MM.1S (cell line): ENCODE measurements at regions not wholly inside any gene's neighbourhood (a gene's known extent, or its start where the extent isn't known, plus 50 kb on each side); places are given as distances from the start of the nearest gene placed in this dataset.

Experiments
- DNase-seq: peaks from one replicate; pipeline ENCODE4 v3.0.0-alpha.2; 2015
- H2AFZ ChIP-seq: fragments of 300-600 bp; sonication (generic); 2 replicates; pipeline ENCODE4 v1.6.0; 2016; ENCODE audit warnings: antibody characterized with exemption, low read length
- H3F3A ChIP-seq: fragments of 300-600 bp; sonication (generic); 2 replicates; pipeline ENCODE4 v1.6.1; 2016; ENCODE audit warnings: mild to moderate bottlenecking, antibody characterized with exemption, low read length, moderate library complexity, mixed read lengths; ENCODE audit not compliant: insufficient read depth
- H3K27ac ChIP-seq: fragments of 300-600 bp; sonication (generic); 2 replicates; pipeline ENCODE4 v1.5.1; 2016; ENCODE audit warnings: mild to moderate bottlenecking, low read length
- H3K27me3 ChIP-seq: fragments of 300-600 bp; sonication (generic); replicated peaks from 2 replicates; pipeline ENCODE4 v1.6.0; 2016; ENCODE audit warnings: low read length; ENCODE audit not compliant: insufficient read depth
- H3K36me3 ChIP-seq: fragments of 300-600 bp; sonication (generic); replicated peaks from 2 replicates; pipeline ENCODE4 v1.6.1; 2016; ENCODE audit warnings: mild to moderate bottlenecking, low read length, mixed read lengths; ENCODE audit not compliant: insufficient read depth
- H3K4me1 ChIP-seq: fragments of 300-600 bp; sonication (generic); 2 replicates; pipeline ENCODE4 v1.6.1; 2016; ENCODE audit warnings: low read length, mixed read lengths
- H3K4me2 ChIP-seq: fragments of 300-600 bp; sonication (generic); 2 replicates; pipeline ENCODE4 v1.6.0; 2016; ENCODE audit warnings: low read depth, low read length
- H3K4me3 ChIP-seq: fragments of 300-600 bp; sonication (generic); 2 replicates; pipeline ENCODE4 v1.5.1; 2016; ENCODE audit warnings: low read length, mixed read lengths
- H3K79me2 ChIP-seq: fragments of 300-600 bp; sonication (generic); 2 replicates; pipeline ENCODE4 v1.6.1; 2016; ENCODE audit warnings: mixed run types, low read length, mixed read lengths
- H3K9ac ChIP-seq: fragments of 300-600 bp; sonication (generic); 2 replicates; pipeline ENCODE4 v1.6.1; 2016; ENCODE audit warnings: low read length, mixed read lengths
- H3K9me2 ChIP-seq: fragments of 300-600 bp; sonication (generic); replicated peaks from 2 replicates; pipeline ENCODE4 v1.6.1; 2016; ENCODE audit warnings: mild to moderate bottlenecking, low read length, mixed read lengths; ENCODE audit not compliant: insufficient read depth
- H3K9me3 ChIP-seq: fragments of 300-600 bp; sonication (generic); replicated peaks from 2 replicates; pipeline ENCODE4 v1.6.1; 2016; ENCODE audit warnings: mild to moderate bottlenecking, low read length, mixed read lengths; ENCODE audit not compliant: insufficient read depth
- H4K20me1 ChIP-seq: fragments of 300-600 bp; sonication (generic); 2 replicates; pipeline ENCODE4 v1.6.1; 2016; ENCODE audit warnings: mild to moderate bottlenecking, low read length, moderate library complexity, mixed read lengths; ENCODE audit not compliant: insufficient read depth
- CTCF ChIP-seq: fragments of 300-600 bp; sonication (generic); IDR thresholded peaks from 2 replicates; pipeline ENCODE4 v1.5.1; 2016; ENCODE audit warnings: antibody characterized with exemption, low read length, mixed read lengths
- EZH2 ChIP-seq: fragments of 300-600 bp; sonication (generic); optimal IDR thresholded peaks from 2 replicates; pipeline ENCODE3; 2017; ENCODE audit warnings: low read depth, mild to moderate bottlenecking, antibody characterized with exemption, low read length, mixed read lengths
- EZH2phosphoT487 ChIP-seq: fragments of 300-600 bp; sonication (generic); IDR thresholded peaks from 2 replicates; pipeline ENCODE4 v1.6.1; 2018; ENCODE audit warnings: antibody characterized with exemption, low read length

- no peaks in the 10 kb centered on the region for H3F3A ChIP-seq
- H3K4me3 ChIP-seq = peak overlapping the region; percentile 42
- no peaks in the 10 kb centered on the region for H3K27me3 ChIP-seq
- H3K79me2 ChIP-seq = peaks cover 61% of the 10 kb centered on the region
- H3K9me2 ChIP-seq = no peaks in the 10 kb centered on the region
- no peaks in the 10 kb centered on the region for H3K36me3 ChIP-seq
- H2AFZ ChIP-seq = no peak overlapping the region
- no peaks in the 10 kb centered on the region for H3K4me1 ChIP-seq
- H3K9ac ChIP-seq = peak overlapping the region; percentile 59; the same call in 1 of the 2 replicates
- H4K20me1 ChIP-seq = no peaks in the 10 kb centered on the region
- TF ChIP-seq EZH2 (no peak), EZH2phosphoT487 (no peak), CTCF (no peak)
- no peak for DNase-seq
- H3K9me3 ChIP-seq = no peaks in the 10 kb centered on the region
- peak overlapping the region; percentile 47; the same call in 1 of the 2 replicates for H3K27ac ChIP-seq
- H3K4me2 ChIP-seq = peak overlapping the region; percentile 62
Observed at GRCh38 chr18:41630232-41630886, 324.7 kb upstream of the PIK3C3 start.

GRCh38 chr18:41624460-41624859 lies 330.6 kb upstream of the PIK3C3 start:
- TF ChIP-seq CTCF (no peak), EZH2phosphoT487 (no peak), EZH2 (no peak)
- Histone ChIP-seq H3K9me2 (no peaks in the 10 kb centered on the region), H3K4me2 (no peak overlapping the region), H3K9ac (no peak overlapping the region), H3K4me3 (no peak overlapping the region), H3K27ac (no peak overlapping the region), H4K20me1 (no peaks in the 10 kb centered on the region), H3F3A (no peaks in the 10 kb centered on the region), H3K27me3 (no peaks in the 10 kb centered on the region), H3K4me1 (no peaks in the 10 kb centered on the region), H2AFZ (no peak overlapping the region), H3K79me2 (peaks cover 68% of the 10 kb centered on the region), H3K9me3 (no peaks in the 10 kb centered on the region), H3K36me3 (no peaks in the 10 kb centered on the region)
- DNase-seq = no peak

- no peak for DNase-seq
Observed at GRCh38 chr18:41621177-41621576, 333.9 kb upstream of the PIK3C3 start.

More at GRCh38 chr18:41621177-41621576, 333.9 kb upstream of the PIK3C3 start:
- Histone ChIP-seq H3K4me3 (no peak overlapping the region), H3K9ac (no peak overlapping the region), H3K27me3 (no peaks in the 10 kb centered on the region), H3K27ac (no peak overlapping the region), H3K79me2 (peaks cover 47% of the 10 kb centered on the region), H3K9me2 (no peaks in the 10 kb centered on the region), H3K9me3 (no peaks in the 10 kb centered on the region), H3K4me2 (no peak overlapping the region), H3K4me1 (no peaks in the 10 kb centered on the region), H4K20me1 (no peaks in the 10 kb centered on the region), H2AFZ (no peak overlapping the region), H3F3A (no peaks in the 10 kb centered on the region), H3K36me3 (no peaks in the 10 kb centered on the region)
- TF ChIP-seq EZH2 (no peak), CTCF (no peak), EZH2phosphoT487 (no peak)
